GM12878 (cell line): ENCODE measurements at regions not wholly inside any gene's neighbourhood (a gene's known extent, or its start where the extent isn't known, plus 50 kb on each side); places are given as distances from the start of the nearest gene placed in this dataset.

Experiments
- ATAC-seq: fragments of 200-7000 bp; cut with Tn5 transposase; 3 replicates; pipeline ENCODE4 v1.9.1; 2020; ENCODE audit warnings: mild to moderate bottlenecking, moderate library complexity
- BruUV-seq: library from RNA; stranded (reverse); fragments of 400-500 nt; replicated peaks from 2 replicates; lab custom pipeline; 2021; lab: Mats Ljungman, UMichigan
- CTCF ChIA-PET: fragments of 300-600 bp; sonication (Branson Sonifier 250); formaldehyde crosslinking; extraction: SDS; loops from one replicate; lab custom pipeline; 2021; ENCODE audit warnings: inconsistent platforms; lab: Yijun Ruan, JAX
- POLR2A ChIA-PET: fragments of 350-600 bp; formaldehyde crosslinking; extraction: SDS; loops from one replicate; lab custom pipeline; 2021; ENCODE audit warnings: inconsistent platforms; lab: Charles Lee
- RAD21 ChIA-PET: fragments of 300-600 bp; sonication (Branson Sonifier 250); formaldehyde crosslinking; loops from one replicate; lab custom pipeline; 2023; ENCODE audit warnings: antibody characterized with exemption; ENCODE audit not compliant: unreplicated experiment; lab: Charles Lee
- SMC1A ChIA-PET: fragments of 300-600 bp; sonication (Branson Sonifier 250); formaldehyde crosslinking; loops from one replicate; lab custom pipeline; 2023; ENCODE audit not compliant: unreplicated experiment, uncharacterized antibody; lab: Charles Lee
- DNase-seq: peaks from one replicate; pipeline ENCODE4 v3.0.0-alpha.2; 2011; ENCODE audit warnings: low read depth, low spot score
- FAIRE-seq: peaks from 3 replicates; lab custom pipeline; 2011; peaks lifted over from hg19 to GRCh38; lab: Jason Lieb, UNC
- H2AFZ ChIP-seq: 2 replicates; pipeline ENCODE4 v1.6.0; 2011; ENCODE audit warnings: low read depth, low read length, control low read depth; ENCODE audit not compliant: control insufficient read depth
- H3K27ac ChIP-seq: 2 replicates; pipeline ENCODE4 v1.5.1; 2011; ENCODE audit warnings: control low read depth; ENCODE audit not compliant: control insufficient read depth, insufficient read depth
- H3K27me3 ChIP-seq, 2 experiments: replicated peaks in 1 of 2; 2 replicates each; pipeline versions ENCODE4 v1.6.0 to v1.6.1; 2011; ENCODE audit warnings: low read length in 1 of 2; ENCODE audit not compliant: control insufficient read depth in 2 of 2, insufficient read depth in 2 of 2
- H3K36me3 ChIP-seq, 2 experiments: 2 replicates each; pipeline ENCODE4 v1.5.1; 2011; ENCODE audit warnings: low read length in 1 of 2; ENCODE audit not compliant: control insufficient read depth in 2 of 2, insufficient read depth in 2 of 2
- H3K4me1 ChIP-seq: 2 replicates; pipeline ENCODE4 v1.6.1; 2011; ENCODE audit warnings: mild to moderate bottlenecking, low read length, moderate library complexity, mixed read lengths; ENCODE audit not compliant: control insufficient read depth, insufficient read depth
- H3K4me2 ChIP-seq: 2 replicates; pipeline ENCODE4 v1.6.0; 2011; ENCODE audit warnings: control low read depth; ENCODE audit not compliant: control insufficient read depth, insufficient read depth
- H3K4me3 ChIP-seq: fragments of 200-600 bp; sonication (generic); 2 replicates; pipeline ENCODE4 v1.5.1; 2016
- H3K79me2 ChIP-seq: 2 replicates; pipeline ENCODE4 v1.6.0; 2011; ENCODE audit warnings: low read length; ENCODE audit not compliant: control insufficient read depth, insufficient read depth
- H3K9ac ChIP-seq: 2 replicates; pipeline ENCODE4 v1.8.0; 2011; ENCODE audit warnings: low read length, control low read depth, mixed read lengths; ENCODE audit not compliant: control insufficient read depth, insufficient read depth
- H3K9me3 ChIP-seq: replicated peaks from 3 replicates; pipeline ENCODE4 v1.5.1; 2011; ENCODE audit warnings: mild to moderate bottlenecking, low read length; ENCODE audit not compliant: control insufficient read depth, insufficient read depth
- H4K20me1 ChIP-seq: 2 replicates; pipeline ENCODE4 v1.6.0; 2011; ENCODE audit not compliant: control insufficient read depth, insufficient read depth
- CREM ChIP-seq: IDR thresholded peaks from 2 replicates; pipeline ENCODE4 v1.6.1; 2014; ENCODE audit warnings: antibody characterized with exemption, low read depth
- E2F8 ChIP-seq: fragments of 450-650 bp; IDR thresholded peaks from 2 replicates; pipeline ENCODE4 v1.6.1; 2018; ENCODE audit warnings: mild to moderate bottlenecking, low read depth, moderate library complexity; ENCODE audit not compliant: partially characterized antibody
- IKZF2 ChIP-seq, 2 experiments: fragments of 450-650 bp; IDR thresholded peaks; 2 replicates each; pipeline ENCODE4 v1.6.1; 2017; ENCODE audit warnings: mild to moderate bottlenecking in 2 of 2, moderate library complexity in 2 of 2
- KAT2A ChIP-seq: conservative IDR thresholded peaks from 2 replicates; pipeline ENCODE4 v1.6.1; 2011; ENCODE audit warnings: low read depth, low read length; ENCODE audit not compliant: control insufficient read depth
- MAX ChIP-seq: IDR thresholded peaks from 2 replicates; pipeline ENCODE4 v1.6.1; 2012; ENCODE audit warnings: low read depth, low read length, improper control_type of control experiment
- MYC ChIP-seq: IDR thresholded peaks from 2 replicates; pipeline ENCODE4 v1.6.1; 2011; ENCODE audit warnings: mild to moderate bottlenecking, low read length, moderate library complexity, inconsistent platforms; ENCODE audit not compliant: insufficient read depth, insufficient replicate concordance, insufficient read length, severe bottlenecking
- NFXL1 ChIP-seq: fragments of 450-650 bp; IDR thresholded peaks from 2 replicates; pipeline ENCODE4 v1.6.1; 2017; ENCODE audit warnings: antibody characterized with exemption, mild to moderate bottlenecking, borderline replicate concordance
- PAX8 ChIP-seq: fragments of 450-650 bp; IDR thresholded peaks from 2 replicates; pipeline ENCODE4 v1.6.1; 2017; ENCODE audit warnings: mild to moderate bottlenecking, moderate library complexity
- RBBP5 ChIP-seq: fragments of 200-600 bp; sonication (generic); conservative IDR thresholded peaks from 2 replicates; pipeline ENCODE4 v1.6.1; 2016
- SKIL ChIP-seq: fragments of 450-650 bp; IDR thresholded peaks from 2 replicates; pipeline ENCODE4 v1.6.1; 2017; ENCODE audit warnings: mild to moderate bottlenecking, low read depth, inconsistent platforms; ENCODE audit not compliant: poor library complexity, severe bottlenecking
- SREBF1 ChIP-seq: IDR thresholded peaks from 2 replicates; pipeline ENCODE4 v1.6.1; 2012; ENCODE audit warnings: mild to moderate bottlenecking, low read length
- STAT1 ChIP-seq: fragments of 450-650 bp; conservative IDR thresholded peaks from 2 replicates; pipeline ENCODE4 v1.6.1; 2014; ENCODE audit warnings: antibody characterized with exemption, mild to moderate bottlenecking
- YY1 ChIP-seq: IDR thresholded peaks from 2 replicates; pipeline ENCODE4 v1.6.1; 2011; ENCODE audit warnings: low read depth, mild to moderate bottlenecking, low read length
- whole genome bisulfite sequencing: methylation state at CpG from one replicate; pipeline ENCODE4 v1.1.6; 2016; ENCODE audit warnings: low lambda C conversion rate; ENCODE audit not compliant: insufficient replicate concordance, insufficient coverage; ENCODE audit errors: missing lambda C conversion rate; 5-methylcytosine and 5-hydroxymethylcytosine counted together
- in situ Hi-C: fragments of 300-500 bp; cut with MboI; formaldehyde crosslinking; loops from 9 replicates; pipeline ENCODE4 v1.14.3; 2018; ENCODE audit warnings: mixed read lengths
- intact Hi-C: fragments of 100-400 bp; cut with micrococcal nuclease; formaldehyde crosslinking; loops from one replicate; pipeline ENCODE4 v1.14.2; 2022; ENCODE audit not compliant: unreplicated experiment
- TF ChIP-seq, protein P1 (sequence below): fragments of 450-650 bp; IDR thresholded peaks from 2 replicates; pipeline ENCODE4 v1.6.1; 2017; ENCODE audit warnings: borderline replicate concordance
- TF ChIP-seq, protein P2 (sequence below): fragments of 450-650 bp; conservative IDR thresholded peaks from 2 replicates; pipeline ENCODE4 v1.6.1; 2017; ENCODE audit warnings: mild to moderate bottlenecking, moderate library complexity
- TF ChIP-seq, protein P3 (sequence below): IDR thresholded peaks from 2 replicates; pipeline ENCODE4 v1.6.1; 2012; ENCODE audit warnings: low read depth, low read length, improper control_type of control experiment

DNA sequence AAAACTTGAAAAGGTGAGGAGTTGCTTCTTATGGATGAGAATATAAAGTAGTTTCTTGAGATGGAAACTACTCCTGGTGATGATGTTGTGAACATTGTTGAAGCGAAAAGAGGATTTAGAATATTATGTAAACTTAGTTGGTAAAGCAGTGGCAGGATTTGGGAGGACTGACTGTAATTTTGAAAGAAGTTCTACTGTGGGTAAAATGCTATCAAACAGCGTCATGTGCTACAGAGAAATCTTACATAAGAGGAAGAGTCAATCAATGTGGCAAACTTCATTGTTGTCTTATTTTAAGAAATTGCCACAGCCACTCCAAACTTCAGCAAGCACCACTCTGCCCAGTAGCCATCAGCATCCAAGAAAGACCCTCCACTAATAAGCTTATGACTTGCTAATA, 112.9 kb upstream of the ZEB2 start:
- BruUV-seq = no TSS peak
- Histone ChIP-seq H2AFZ (no peak overlapping the region), H3K79me2 (no peaks in the 10 kb centered on the region), H3K27ac (no peak overlapping the region), H3K4me2 (no peak overlapping the region), H3K36me3 (no peaks in the 10 kb centered on the region), H3K9ac (no peak overlapping the region), H3K4me3 (no peak overlapping the region), H3K4me1 (no peaks in the 10 kb centered on the region), H3K9me3 (no peaks in the 10 kb centered on the region; the same call in 2 of the 3 replicates), H3K27me3 (no peaks in the 10 kb centered on the region; a peak in 1 of 4 replicates), H4K20me1 (no peaks in the 10 kb centered on the region)
- in situ Hi-C loops = no loop called here
- 41% methylated on average over 2 of the region's 2 CpGs for WGBS
- POLR2A ChIA-PET = no interaction called here
- intact Hi-C loops = no loop called here
- CTCF ChIA-PET = no interaction called here
- SMC1A ChIA-PET = no interaction called here
- no peak for DNase-seq
- RAD21 ChIA-PET = no interaction called here
- no peak for FAIRE-seq
- no peak for ATAC-seq
- TF ChIP-seq, protein P1, sequence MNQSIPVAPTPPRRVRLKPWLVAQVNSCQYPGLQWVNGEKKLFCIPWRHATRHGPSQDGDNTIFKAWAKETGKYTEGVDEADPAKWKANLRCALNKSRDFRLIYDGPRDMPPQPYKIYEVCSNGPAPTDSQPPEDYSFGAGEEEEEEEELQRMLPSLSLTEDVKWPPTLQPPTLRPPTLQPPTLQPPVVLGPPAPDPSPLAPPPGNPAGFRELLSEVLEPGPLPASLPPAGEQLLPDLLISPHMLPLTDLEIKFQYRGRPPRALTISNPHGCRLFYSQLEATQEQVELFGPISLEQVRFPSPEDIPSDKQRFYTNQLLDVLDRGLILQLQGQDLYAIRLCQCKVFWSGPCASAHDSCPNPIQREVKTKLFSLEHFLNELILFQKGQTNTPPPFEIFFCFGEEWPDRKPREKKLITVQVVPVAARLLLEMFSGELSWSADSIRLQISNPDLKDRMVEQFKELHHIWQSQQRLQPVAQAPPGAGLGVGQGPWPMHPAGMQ = no peak
- TF ChIP-seq MYC (no peak), IKZF2 (IDR thresholded peaks at IDR 0.05) (no peak), E2F8 (no peak), SKIL (no peak), KAT2A (no peak), STAT1 (no peak), YY1 (no peak), MAX (no peak), NFXL1 (no peak), PAX8 (no peak), SREBF1 (no peak), CREM (no peak), RBBP5 (no peak)
- TF ChIP-seq, protein P2, sequence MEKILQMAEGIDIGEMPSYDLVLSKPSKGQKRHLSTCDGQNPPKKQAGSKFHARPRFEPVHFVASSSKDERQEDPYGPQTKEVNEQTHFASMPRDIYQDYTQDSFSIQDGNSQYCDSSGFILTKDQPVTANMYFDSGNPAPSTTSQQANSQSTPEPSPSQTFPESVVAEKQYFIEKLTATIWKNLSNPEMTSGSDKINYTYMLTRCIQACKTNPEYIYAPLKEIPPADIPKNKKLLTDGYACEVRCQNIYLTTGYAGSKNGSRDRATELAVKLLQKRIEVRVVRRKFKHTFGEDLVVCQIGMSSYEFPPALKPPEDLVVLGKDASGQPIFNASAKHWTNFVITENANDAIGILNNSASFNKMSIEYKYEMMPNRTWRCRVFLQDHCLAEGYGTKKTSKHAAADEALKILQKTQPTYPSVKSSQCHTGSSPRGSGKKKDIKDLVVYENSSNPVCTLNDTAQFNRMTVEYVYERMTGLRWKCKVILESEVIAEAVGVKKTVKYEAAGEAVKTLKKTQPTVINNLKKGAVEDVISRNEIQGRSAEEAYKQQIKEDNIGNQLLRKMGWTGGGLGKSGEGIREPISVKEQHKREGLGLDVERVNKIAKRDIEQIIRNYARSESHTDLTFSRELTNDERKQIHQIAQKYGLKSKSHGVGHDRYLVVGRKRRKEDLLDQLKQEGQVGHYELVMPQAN = no peak
- TF ChIP-seq, protein P3, sequence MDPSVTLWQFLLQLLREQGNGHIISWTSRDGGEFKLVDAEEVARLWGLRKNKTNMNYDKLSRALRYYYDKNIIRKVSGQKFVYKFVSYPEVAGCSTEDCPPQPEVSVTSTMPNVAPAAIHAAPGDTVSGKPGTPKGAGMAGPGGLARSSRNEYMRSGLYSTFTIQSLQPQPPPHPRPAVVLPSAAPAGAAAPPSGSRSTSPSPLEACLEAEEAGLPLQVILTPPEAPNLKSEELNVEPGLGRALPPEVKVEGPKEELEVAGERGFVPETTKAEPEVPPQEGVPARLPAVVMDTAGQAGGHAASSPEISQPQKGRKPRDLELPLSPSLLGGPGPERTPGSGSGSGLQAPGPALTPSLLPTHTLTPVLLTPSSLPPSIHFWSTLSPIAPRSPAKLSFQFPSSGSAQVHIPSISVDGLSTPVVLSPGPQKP = no peak
